Common myeloid progenitor, CD34-positive (primary cell): ENCODE measurements at regions not wholly inside any gene's neighbourhood (a gene's known extent, or its start where the extent isn't known, plus 50 kb on each side); places are given as distances from the start of the nearest gene placed in this dataset.

Source experiments
- CTCF ChIA-PET: fragments of 350-600 bp; sonication (Branson Sonifier 250); formaldehyde crosslinking; loops from one replicate; lab custom pipeline; 2021; ENCODE audit warnings: antibody characterized with exemption; lab: Charles Lee
- POLR2A ChIA-PET: fragments of 350-600 bp; sonication (Branson Sonifier 250); formaldehyde crosslinking; loops from one replicate; lab custom pipeline; 2021; ENCODE audit warnings: antibody characterized with exemption; lab: Charles Lee
- DNase-seq, 3 donors: peaks; one replicate each; pipeline versions ENCODE4 v3.0.0 to v3.0.0-alpha.2; 2013
- H3K27ac ChIP-seq, 2 experiments: 1 replicate in 1 of 2; 2 replicates in 1 of 2; pipeline ENCODE4 v1.7.0; 2013; ENCODE audit warnings: inconsistent platforms in 2 of 2, low read length in 2 of 2, mild to moderate bottlenecking in 2 of 2, low read depth in 1 of 2, moderate library complexity in 1 of 2; ENCODE audit not compliant: severe bottlenecking in 2 of 2, insufficient read depth in 1 of 2, poor library complexity in 1 of 2
- H3K27me3 ChIP-seq, 5 experiments: replicated peaks in 2 of 5; 1 replicate in 3 of 5; 2 replicates in 2 of 5; pipeline versions ENCODE4 v1.6.1 to v1.7.0; 2013; ENCODE audit warnings: low read length in 4 of 5, mild to moderate bottlenecking in 2 of 5, moderate library complexity in 2 of 5, inconsistent platforms in 1 of 5; ENCODE audit not compliant: insufficient read depth in 5 of 5, control insufficient read depth in 4 of 5
- H3K36me3 ChIP-seq, 4 experiments: 1 replicate in 2 of 4; 2 replicates in 2 of 4; pipeline versions ENCODE4 v1.6.1 to v1.7.0; 2013; ENCODE audit warnings: low read length in 3 of 4, control low read depth in 1 of 4, mild to moderate bottlenecking in 1 of 4; ENCODE audit not compliant: control insufficient read depth in 4 of 4, insufficient read depth in 4 of 4
- H3K4me1 ChIP-seq, 4 experiments: 1 replicate in 3 of 4; 2 replicates in 1 of 4; pipeline versions ENCODE4 v1.6.1 to v1.7.1; 2013; ENCODE audit warnings: low read length in 3 of 4, mild to moderate bottlenecking in 3 of 4, control low read depth in 1 of 4, inconsistent platforms in 1 of 4, moderate library complexity in 1 of 4; ENCODE audit not compliant: control insufficient read depth in 4 of 4, insufficient read depth in 4 of 4; ENCODE audit errors: control extremely low read depth in 1 of 4
- H3K4me3 ChIP-seq, 7 experiments: 1 replicate in 4 of 7; 2 replicates in 3 of 7; pipeline versions ENCODE4 v1.5.1 to v1.7.0; 2013; ENCODE audit warnings: mild to moderate bottlenecking in 7 of 7, low read length in 6 of 7, moderate library complexity in 6 of 7, inconsistent platforms in 2 of 7, low read depth in 2 of 7, control low read depth in 1 of 7; ENCODE audit not compliant: insufficient read depth in 4 of 7, control insufficient read depth in 1 of 7; ENCODE audit errors: extremely low read depth in 1 of 7
- H3K9me3 ChIP-seq, 5 experiments: 1 replicate in 4 of 5; 2 replicates in 1 of 5; pipeline versions ENCODE4 v1.6.1 to v1.7.1; 2013; ENCODE audit warnings: low read length in 4 of 5, mild to moderate bottlenecking in 2 of 5, inconsistent platforms in 1 of 5, low read depth in 1 of 5, moderate library complexity in 1 of 5; ENCODE audit not compliant: control insufficient read depth in 4 of 5, insufficient read depth in 2 of 5; ENCODE audit errors: control extremely low read depth in 1 of 5
- WGBS: methylation state at CpG from one replicate; pipeline ENCODE4 v1.1.5; 2013; ENCODE audit not compliant: insufficient coverage; 5-methylcytosine and 5-hydroxymethylcytosine counted together

DNA sequence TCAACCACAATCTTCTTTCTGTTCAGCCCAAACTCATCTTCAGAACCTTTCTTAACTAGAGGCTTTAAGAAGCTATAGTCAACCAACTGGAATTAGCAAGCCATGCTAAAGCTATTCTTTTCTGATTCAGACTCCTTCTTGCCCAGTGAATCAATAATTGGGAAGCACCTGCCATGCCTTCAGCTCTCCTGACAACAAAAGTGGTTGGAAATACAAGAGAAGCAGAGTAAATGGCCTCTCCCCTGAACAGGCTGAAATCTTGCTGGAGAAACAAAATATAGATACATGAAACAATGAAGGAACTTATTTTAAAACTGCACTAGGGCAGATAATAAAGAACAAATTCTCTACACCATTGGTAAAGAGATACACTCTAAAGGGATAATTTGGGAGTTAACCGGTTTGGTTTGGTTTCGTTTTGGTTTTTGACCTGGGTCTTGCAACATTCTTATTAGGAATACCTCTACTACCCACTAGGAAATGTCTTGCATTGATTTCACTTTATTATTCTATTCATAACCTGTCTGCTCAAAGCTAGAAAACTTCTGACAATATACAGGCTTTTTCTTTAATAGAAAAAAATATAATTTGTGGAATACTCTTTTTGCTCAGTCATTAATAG lies 173.6 kb upstream of the DYNLRB2 start:
- Histone ChIP-seq H3K9me3 (no peaks in the 10 kb centered on the region), H3K36me3 (no peaks in the 10 kb centered on the region), H3K27ac (no peak overlapping the region), H3K4me3 (no peak overlapping the region), H3K4me1 (no peaks in the 10 kb centered on the region), H3K27me3 (peaks cover 0 to 8% (median under 1%) of the 10 kb centered on the region in 5 experiments)
- no CpG with 5 or more reads among the region's 2 CpGs for WGBS
- POLR2A ChIA-PET = no interaction called here
- CTCF ChIA-PET = interaction anchor here (0.6 kb wide), 1 partner anchor 50 kb away, joined by 3 read pairs; no protein-coding TSS in a partner anchor
- no peak for DNase-seq

DNA sequence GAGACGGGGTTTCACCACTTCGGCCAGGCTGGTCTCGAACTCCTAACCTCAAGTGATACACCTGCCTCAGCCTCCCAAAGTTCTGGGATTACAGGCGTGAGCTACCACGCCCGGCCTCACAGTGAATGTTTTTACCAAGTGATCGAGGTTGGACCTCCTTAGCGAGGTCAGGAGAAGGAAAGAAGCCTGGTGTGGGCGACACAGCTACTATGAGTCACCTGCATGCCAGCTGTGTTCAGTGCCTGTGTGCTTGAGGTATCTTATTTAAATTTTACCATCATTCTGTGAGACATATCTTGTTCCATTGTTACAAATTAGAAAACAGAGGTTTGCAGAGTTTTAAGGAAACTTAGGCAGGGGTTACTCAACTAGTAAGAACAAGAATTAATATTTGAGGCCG lies 174.8 kb upstream of the DYNLRB2 start:
- 97% methylated on average over 9 of the region's 10 CpGs for WGBS
- H3K4me3 ChIP-seq = no peak overlapping the region
- no peaks in the 10 kb centered on the region for H3K4me1 ChIP-seq

GRCh38 chr16:80362816-80363215 lies 178.0 kb upstream of the DYNLRB2 start:
- ChIA-PET CTCF (no interaction called here), POLR2A (no interaction called here)
- Histone ChIP-seq H3K4me1 (no peaks in the 10 kb centered on the region), H3K27me3 (peaks cover 0 to 13% (median 2%) of the 10 kb centered on the region in 5 experiments), H3K36me3 (no peaks in the 10 kb centered on the region), H3K4me3 (no peak overlapping the region), H3K27ac (no peak overlapping the region), H3K9me3 (no peaks in the 10 kb centered on the region)
- DNase-seq = no peak
- WGBS = no CpG with 5 or more reads among the region's 3 CpGs

More for the DNA sequence above, 174.8 kb upstream of the DYNLRB2 start:
- no peak overlapping the region for H3K27ac ChIP-seq
- no peaks in the 10 kb centered on the region for H3K36me3 ChIP-seq
- CTCF ChIA-PET = no interaction called here
- DNase-seq = no peak
- no peaks in the 10 kb centered on the region for H3K9me3 ChIP-seq
- peaks cover 0 to 13% (median 2%) of the 10 kb centered on the region in 5 experiments for H3K27me3 ChIP-seq
- POLR2A ChIA-PET = no interaction called here

DNA sequence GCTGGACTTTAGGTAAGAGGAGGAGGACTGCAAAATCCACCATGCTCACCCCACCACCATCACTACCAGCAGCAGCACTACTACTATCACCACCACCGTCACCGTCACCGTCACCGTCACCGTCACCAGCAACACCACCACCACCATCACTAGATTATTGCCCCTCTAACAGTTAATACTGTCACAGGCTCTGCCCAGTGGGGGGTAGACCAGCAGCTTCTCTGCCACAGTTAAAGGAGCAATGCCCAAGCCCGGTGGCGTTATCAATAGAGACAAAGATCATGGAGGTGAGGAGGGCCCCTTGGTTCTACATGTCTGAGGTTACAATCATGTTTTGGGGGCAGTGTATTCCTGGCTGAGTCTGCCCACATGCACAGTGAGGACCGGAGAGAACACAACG lies 184.4 kb upstream of the DYNLRB2 start:
- ChIA-PET POLR2A (no interaction called here), CTCF (no interaction called here)
- H3K4me3 ChIP-seq = no peak overlapping the region

GRCh38 chr16:80355335-80355734 lies 185.5 kb upstream of the DYNLRB2 start:
- POLR2A ChIA-PET = no interaction called here
- Histone ChIP-seq H3K27me3 (peaks cover 0 to 3% (median 0%) of the 10 kb centered on the region in 5 experiments), H3K4me1 (no peaks in the 10 kb centered on the region), H3K9me3 (no peaks in the 10 kb centered on the region), H3K27ac (no peak overlapping the region), H3K4me3 (no peak overlapping the region), H3K36me3 (no peaks in the 10 kb centered on the region)
- CTCF ChIA-PET = no interaction called here
- DNase-seq = no peak
- no CpG with 5 or more reads among the region's 1 CpG for WGBS

More for the DNA sequence above, 184.4 kb upstream of the DYNLRB2 start:
- Histone ChIP-seq H3K9me3 (no peaks in the 10 kb centered on the region), H3K27me3 (peaks cover 0 to 3% (median 0%) of the 10 kb centered on the region in 5 experiments), H3K36me3 (no peaks in the 10 kb centered on the region), H3K27ac (no peak overlapping the region), H3K4me1 (no peaks in the 10 kb centered on the region)
- no peak for DNase-seq
- 93% methylated on average over 2 of the region's 9 CpGs for WGBS

DNA sequence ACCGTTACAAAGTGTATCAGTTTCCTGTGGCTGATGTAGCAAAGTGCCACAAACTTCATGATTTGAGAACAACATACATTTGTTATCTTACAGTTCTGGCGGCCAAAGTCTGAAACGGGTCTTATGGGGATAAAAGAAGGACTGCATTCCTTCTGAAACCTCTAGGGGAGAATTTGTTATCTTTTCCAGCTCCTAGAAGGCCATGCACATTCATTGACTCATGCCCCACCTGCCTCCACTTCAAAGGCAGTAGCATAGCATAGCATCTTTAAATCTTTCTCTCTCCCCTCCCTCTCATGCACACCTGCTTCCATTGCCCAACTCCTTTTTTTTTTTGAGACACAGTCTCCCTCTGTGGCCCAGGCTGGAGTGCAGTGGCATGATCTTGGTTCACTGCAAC lies 190.7 kb upstream of the DYNLRB2 start:
- ChIA-PET CTCF (no interaction called here), POLR2A (no interaction called here)
- Histone ChIP-seq H3K4me3 (no peak overlapping the region), H3K27me3 (peaks cover 0 to 3% (median 0%) of the 10 kb centered on the region in 5 experiments), H3K27ac (no peak overlapping the region), H3K36me3 (no peaks in the 10 kb centered on the region), H3K4me1 (no peaks in the 10 kb centered on the region), H3K9me3 (peaks cover 0 to 2% (median 0%) of the 10 kb centered on the region in 5 experiments)
- WGBS = 100% methylated on average over 3 of the region's 3 CpGs
- DNase-seq = no peak

- no peak overlapping the region for H3K27ac ChIP-seq
Observed at GRCh38 chr16:80347900-80348299, 192.9 kb upstream of the DYNLRB2 start.

More at GRCh38 chr16:80347900-80348299, 192.9 kb upstream of the DYNLRB2 start:
- DNase-seq = no peak
- POLR2A ChIA-PET = no interaction called here
- H3K36me3 ChIP-seq = no peaks in the 10 kb centered on the region
- no peaks in the 10 kb centered on the region for H3K27me3 ChIP-seq
- no peak overlapping the region for H3K4me3 ChIP-seq
- peaks cover 0 to 2% (median 0%) of the 10 kb centered on the region in 5 experiments for H3K9me3 ChIP-seq
- CTCF ChIA-PET = no interaction called here
- H3K4me1 ChIP-seq = no peaks in the 10 kb centered on the region
- WGBS = 100% methylated on average over 2 of the region's 3 CpGs
